PC-3 (cell line): ENCODE measurements at regions not wholly inside any gene's neighbourhood (a gene's known extent, or its start where the extent isn't known, plus 50 kb on each side); places are given as distances from the start of the nearest gene placed in this dataset.

Experiments used
- CTCF ChIP-seq: fragments of 300-600 bp; sonication (generic); conservative IDR thresholded peaks from 2 replicates; pipeline ENCODE4 v1.5.1; 2017; ENCODE audit warnings: antibody characterized with exemption, low read depth, mild to moderate bottlenecking, low read length
- EZH2 ChIP-seq: fragments of 300-600 bp; sonication (generic); IDR thresholded peaks from one replicate; pipeline ENCODE4 v1.6.1; 2017; ENCODE audit warnings: antibody characterized with exemption, mild to moderate bottlenecking, low read length; ENCODE audit not compliant: unreplicated experiment
- EZH2phosphoT487 ChIP-seq: fragments of 300-600 bp; sonication (generic); IDR thresholded peaks from 2 replicates; pipeline ENCODE4 v1.6.1; 2018; ENCODE audit warnings: mild to moderate bottlenecking, antibody characterized with exemption, low read length, borderline replicate concordance

DNA sequence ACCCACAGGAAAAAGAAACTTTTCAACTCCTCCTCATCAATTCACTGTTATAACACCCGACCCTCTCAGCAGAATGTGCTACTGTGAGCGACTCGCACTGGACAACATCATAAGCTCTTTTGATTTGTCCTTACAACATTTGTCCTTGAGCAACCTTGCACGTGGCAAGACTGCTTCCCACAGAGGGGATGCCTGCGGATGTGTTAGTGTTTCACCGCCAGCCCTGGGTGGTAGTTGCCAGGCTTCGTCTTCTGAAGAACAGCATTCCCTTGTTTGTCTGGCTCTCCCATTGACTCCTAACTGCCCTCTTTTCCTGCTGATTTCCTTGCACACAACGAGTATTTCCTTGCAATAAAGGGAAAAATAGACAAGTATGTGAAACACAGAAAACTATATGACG lies 111.4 kb upstream of the SLC7A1 start:
- TF ChIP-seq EZH2, result no peak
- TF ChIP-seq CTCF, result no peak
- TF ChIP-seq EZH2phosphoT487, result no peak
